ENCODE measurements at regions not wholly inside any gene's neighbourhood (a gene's known extent, or its start where the extent isn't known, plus 50 kb on each side); places are given as distances from the start of the nearest gene placed in this dataset.

DNA sequence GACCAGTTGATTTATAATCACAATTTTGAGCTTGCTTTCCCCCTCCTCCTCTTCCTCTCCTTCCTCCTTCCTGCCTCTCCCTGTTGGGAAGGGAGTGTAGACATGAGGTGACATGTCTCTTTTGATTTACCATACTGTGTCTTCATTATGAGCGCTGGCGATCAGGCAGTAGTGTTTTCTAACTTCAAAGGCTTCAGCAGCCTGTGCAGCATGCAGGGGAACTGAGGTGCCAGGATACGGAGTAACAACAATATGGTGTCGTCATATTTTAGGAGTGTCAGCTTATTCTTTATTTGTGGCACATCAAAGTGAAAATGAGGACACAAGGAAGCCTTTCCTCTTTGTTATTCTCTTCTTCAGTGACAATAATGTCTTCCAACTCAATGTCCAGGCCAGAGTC, 864.2 kb downstream of the SLC4A3 start:
- TF ChIP-seq, protein P1, sequence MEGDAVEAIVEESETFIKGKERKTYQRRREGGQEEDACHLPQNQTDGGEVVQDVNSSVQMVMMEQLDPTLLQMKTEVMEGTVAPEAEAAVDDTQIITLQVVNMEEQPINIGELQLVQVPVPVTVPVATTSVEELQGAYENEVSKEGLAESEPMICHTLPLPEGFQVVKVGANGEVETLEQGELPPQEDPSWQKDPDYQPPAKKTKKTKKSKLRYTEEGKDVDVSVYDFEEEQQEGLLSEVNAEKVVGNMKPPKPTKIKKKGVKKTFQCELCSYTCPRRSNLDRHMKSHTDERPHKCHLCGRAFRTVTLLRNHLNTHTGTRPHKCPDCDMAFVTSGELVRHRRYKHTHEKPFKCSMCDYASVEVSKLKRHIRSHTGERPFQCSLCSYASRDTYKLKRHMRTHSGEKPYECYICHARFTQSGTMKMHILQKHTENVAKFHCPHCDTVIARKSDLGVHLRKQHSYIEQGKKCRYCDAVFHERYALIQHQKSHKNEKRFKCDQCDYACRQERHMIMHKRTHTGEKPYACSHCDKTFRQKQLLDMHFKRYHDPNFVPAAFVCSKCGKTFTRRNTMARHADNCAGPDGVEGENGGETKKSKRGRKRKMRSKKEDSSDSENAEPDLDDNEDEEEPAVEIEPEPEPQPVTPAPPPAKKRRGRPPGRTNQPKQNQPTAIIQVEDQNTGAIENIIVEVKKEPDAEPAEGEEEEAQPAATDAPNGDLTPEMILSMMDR (IDR thresholded peaks at IDR 0.05; ENCODE audit: control extremely low read depth, extremely low read depth, low read depth, missing control alignments): no peak
- CTCF ChIA-PET: interaction anchor here (0.9 to 1.1 kb wide), 2 partner anchors 9 to 13 kb away, joined by 3 read pairs; no protein-coding TSS in a partner anchor
- DNase-seq (ENCODE audit: extremely low spot score): no peak
- POLR2A ChIA-PET: no interaction called here

DNA sequence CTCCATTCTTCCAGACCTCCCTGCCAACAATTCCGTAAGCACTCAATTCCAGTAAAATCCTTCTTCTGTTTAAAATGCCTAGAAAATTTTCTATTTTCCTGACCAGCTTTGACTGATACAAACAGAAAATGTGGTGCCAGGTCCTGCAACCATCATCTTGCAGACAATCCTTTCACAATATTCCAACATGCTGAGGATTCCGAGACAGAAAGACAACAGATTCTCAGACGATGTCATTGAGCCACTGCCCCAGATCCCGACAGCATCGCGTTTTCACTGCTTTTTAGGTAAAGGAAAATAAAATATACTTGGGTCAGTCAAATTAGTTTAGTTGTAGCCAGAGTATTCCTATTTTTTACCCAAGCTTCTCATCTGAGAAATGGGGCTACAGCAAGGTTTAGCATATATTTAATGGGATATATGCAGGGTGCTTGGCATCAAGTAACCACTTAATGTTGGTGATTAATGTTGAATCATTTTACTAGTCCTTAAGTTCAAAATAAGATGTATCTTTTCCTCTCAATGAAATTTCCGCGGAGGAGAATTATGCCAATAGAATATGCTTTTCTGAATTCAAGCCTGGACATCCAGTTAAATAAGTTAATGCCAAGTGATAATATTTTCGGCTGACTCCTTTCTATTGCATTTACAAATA, 866.6 kb downstream of the SLC4A3 start:
- CTCF ChIA-PET: interaction anchor here (1.2 to 1.5 kb wide), 2 partner anchors 13 to 38 kb away, joined by 3 read pairs; no protein-coding TSS in a partner anchor
- TF ChIP-seq, protein P1 (IDR thresholded peaks at IDR 0.05; ENCODE audit: control extremely low read depth, extremely low read depth, low read depth, missing control alignments): no peak
- POLR2A ChIA-PET: no interaction called here
- DNase-seq (ENCODE audit: extremely low spot score): no peak

DNA sequence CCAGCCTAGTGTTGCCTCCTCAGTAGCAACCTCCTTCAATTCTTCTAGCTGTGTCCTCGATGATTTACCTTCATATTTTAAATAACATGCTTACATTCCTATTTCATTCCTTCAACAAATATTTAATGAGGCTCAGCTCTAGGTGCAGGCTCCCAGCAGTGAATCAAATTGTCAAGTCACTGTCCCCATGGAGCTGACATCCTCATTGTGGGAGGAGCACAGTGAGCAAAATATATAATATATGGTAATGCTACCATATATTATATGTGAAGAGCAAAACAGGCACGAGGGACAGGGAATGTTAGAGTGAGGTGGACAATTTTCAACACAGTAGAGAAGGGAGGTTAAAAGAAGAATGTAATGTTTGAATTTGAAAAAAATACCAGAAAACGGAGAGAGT, 869.1 kb downstream of the SLC4A3 start:
- no peak for DNase-seq (ENCODE audit: extremely low spot score)
- TF ChIP-seq, protein P1 (IDR thresholded peaks at IDR 0.05; ENCODE audit: control extremely low read depth, extremely low read depth, low read depth, missing control alignments): no peak
- POLR2A ChIA-PET: no interaction called here
- CTCF ChIA-PET: no interaction called here

DNA sequence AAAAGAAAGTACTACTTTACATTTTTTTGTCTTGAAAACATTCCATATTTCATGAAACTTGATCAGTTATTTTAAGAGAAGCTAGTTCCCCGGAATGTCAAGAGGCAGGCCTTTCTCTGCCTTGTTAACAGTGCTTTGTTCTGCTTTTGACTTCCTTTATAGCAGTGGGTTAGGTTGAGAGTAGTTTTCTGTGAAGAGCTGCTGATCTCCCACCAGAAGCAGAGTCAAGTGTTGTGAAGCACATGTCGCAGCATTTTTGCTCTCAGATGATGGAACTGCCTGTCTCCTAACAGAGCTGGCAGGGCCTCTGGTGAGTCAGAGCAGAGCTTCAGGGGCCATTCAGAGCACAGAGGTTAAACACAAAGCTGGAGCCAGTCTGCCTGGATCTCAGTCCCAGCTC, 871.8 kb downstream of the SLC4A3 start:
- DNase-seq (ENCODE audit: extremely low spot score): no peak
- TF ChIP-seq, protein P1 (IDR thresholded peaks at IDR 0.05; ENCODE audit: control extremely low read depth, extremely low read depth, low read depth, missing control alignments): no peak
- ChIA-PET POLR2A (no interaction called here), CTCF (no interaction called here)

DNA sequence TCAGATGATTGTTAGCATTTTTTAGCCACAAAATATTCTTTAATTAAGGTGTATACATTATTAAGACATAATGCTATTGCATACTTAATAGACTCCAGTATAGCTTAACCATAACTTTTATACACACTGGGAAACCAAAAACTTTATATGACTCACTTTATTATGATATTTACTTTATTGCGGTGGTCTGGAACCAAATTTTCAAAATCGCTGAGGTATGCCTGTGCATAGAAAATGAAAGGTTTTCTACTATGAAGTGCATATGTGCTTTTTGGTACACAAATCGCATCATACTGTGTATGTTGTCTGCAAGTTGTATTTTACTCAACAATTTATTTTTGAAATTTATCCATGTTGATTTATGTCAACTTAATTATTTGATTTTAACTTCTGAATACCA, 875.1 kb downstream of the SLC4A3 start:
- ChIA-PET CTCF (no interaction called here), POLR2A (no interaction called here)
- TF ChIP-seq, protein P1 (IDR thresholded peaks at IDR 0.05; ENCODE audit: control extremely low read depth, extremely low read depth, low read depth, missing control alignments): no peak
- no peak for DNase-seq (ENCODE audit: extremely low spot score)

DNA sequence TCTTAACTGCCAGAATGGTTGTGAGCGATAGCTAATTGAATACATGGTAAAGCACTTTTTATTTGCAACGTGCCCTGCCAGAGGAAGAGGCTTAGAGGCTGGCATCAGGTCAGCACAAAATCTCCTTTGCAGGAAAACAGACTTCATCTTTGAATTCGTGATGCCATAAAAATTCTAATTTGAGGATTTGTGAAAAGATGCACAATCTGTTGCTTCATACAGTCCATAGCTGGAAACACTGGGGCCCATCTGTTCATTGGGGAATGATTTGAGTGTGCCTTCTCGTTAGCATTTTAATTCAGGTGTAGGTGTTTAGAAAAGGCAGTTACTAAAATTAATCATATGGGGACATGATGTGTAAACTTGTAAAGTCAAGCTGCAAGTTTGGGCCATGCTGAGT, 876.0 kb downstream of the SLC4A3 start:
- ChIA-PET CTCF (interaction anchor here (1.0 kb wide), 1 partner anchor 11 kb away, joined by 3 read pairs; no protein-coding TSS in a partner anchor), POLR2A (no interaction called here)
- no peak for DNase-seq (ENCODE audit: extremely low spot score)
- TF ChIP-seq, protein P1 (IDR thresholded peaks at IDR 0.05; ENCODE audit: control extremely low read depth, extremely low read depth, low read depth, missing control alignments): no peak

Measured in GM10248 (cell line).